ENCODE measurements at regions not wholly inside any gene's neighbourhood (a gene's known extent, or its start where the extent isn't known, plus 50 kb on each side); places are given as distances from the start of the nearest gene placed in this dataset.

- H3K27ac ChIP-seq, result no peak overlapping the region
- TF ChIP-seq, protein P1, sequence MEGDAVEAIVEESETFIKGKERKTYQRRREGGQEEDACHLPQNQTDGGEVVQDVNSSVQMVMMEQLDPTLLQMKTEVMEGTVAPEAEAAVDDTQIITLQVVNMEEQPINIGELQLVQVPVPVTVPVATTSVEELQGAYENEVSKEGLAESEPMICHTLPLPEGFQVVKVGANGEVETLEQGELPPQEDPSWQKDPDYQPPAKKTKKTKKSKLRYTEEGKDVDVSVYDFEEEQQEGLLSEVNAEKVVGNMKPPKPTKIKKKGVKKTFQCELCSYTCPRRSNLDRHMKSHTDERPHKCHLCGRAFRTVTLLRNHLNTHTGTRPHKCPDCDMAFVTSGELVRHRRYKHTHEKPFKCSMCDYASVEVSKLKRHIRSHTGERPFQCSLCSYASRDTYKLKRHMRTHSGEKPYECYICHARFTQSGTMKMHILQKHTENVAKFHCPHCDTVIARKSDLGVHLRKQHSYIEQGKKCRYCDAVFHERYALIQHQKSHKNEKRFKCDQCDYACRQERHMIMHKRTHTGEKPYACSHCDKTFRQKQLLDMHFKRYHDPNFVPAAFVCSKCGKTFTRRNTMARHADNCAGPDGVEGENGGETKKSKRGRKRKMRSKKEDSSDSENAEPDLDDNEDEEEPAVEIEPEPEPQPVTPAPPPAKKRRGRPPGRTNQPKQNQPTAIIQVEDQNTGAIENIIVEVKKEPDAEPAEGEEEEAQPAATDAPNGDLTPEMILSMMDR (IDR thresholded peaks at IDR 0.05), result no peak
- H3K4me3 ChIP-seq, result no peak overlapping the region
These were observed 326.2 kb downstream of the DUSP10 start for GRCh38 chr1:221415651-221416050.

DNA sequence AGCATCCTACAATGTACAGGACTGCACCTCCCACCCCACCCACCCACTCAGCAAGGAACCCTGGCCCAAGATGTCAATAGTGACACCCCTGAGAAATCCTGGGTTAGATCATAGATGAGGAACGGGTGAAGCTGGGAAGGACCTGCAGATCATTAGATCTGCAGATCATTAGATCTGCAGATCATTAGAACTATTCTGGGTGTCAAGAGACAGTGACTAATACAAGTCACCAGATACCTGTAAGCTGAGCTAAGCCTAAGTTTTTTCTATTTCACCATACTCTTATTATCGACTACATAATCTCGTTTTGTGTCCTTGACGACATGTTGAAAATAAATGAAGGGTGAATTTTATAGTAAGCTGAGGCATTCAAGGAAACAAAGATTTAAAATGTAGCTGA lies 325.7 kb downstream of the DUSP10 start:
- Histone ChIP-seq H3K36me3 (no peaks in the 10 kb centered on the region), H3K4me3 (no peak overlapping the region), H3K27ac (no peak overlapping the region), H3K4me1 (no peaks in the 10 kb centered on the region), H3K9me3 (no peaks in the 10 kb centered on the region), H3K27me3 (no peaks in the 10 kb centered on the region)
- TF ChIP-seq, protein P1 (IDR thresholded peaks at IDR 0.05), result no peak
- DNase-seq (ENCODE audit: low spot score), result no peak

More at GRCh38 chr1:221415651-221416050, 326.2 kb downstream of the DUSP10 start:
- H3K36me3 ChIP-seq, result no peaks in the 10 kb centered on the region
- no peaks in the 10 kb centered on the region for H3K9me3 ChIP-seq
- no peaks in the 10 kb centered on the region for H3K27me3 ChIP-seq
- DNase-seq (ENCODE audit: low spot score), result no peak
- no peaks in the 10 kb centered on the region for H3K4me1 ChIP-seq

GRCh38 chr1:221416723-221417122 lies 325.2 kb downstream of the DUSP10 start:
- Histone ChIP-seq H3K27me3 (no peaks in the 10 kb centered on the region), H3K9me3 (no peaks in the 10 kb centered on the region), H3K4me3 (no peak overlapping the region), H3K36me3 (no peaks in the 10 kb centered on the region), H3K4me1 (no peaks in the 10 kb centered on the region), H3K27ac (no peak overlapping the region)
- TF ChIP-seq, protein P1 (IDR thresholded peaks at IDR 0.05), result no peak
- DNase-seq (ENCODE audit: low spot score), result no peak

- H3K36me3 ChIP-seq, result no peaks in the 10 kb centered on the region
- no peaks in the 10 kb centered on the region for H3K9me3 ChIP-seq
- TF ChIP-seq, protein P1 (IDR thresholded peaks at IDR 0.05), result no peak
- no peak overlapping the region for H3K4me3 ChIP-seq
- no peaks in the 10 kb centered on the region for H3K27me3 ChIP-seq
- H3K4me1 ChIP-seq, result no peaks in the 10 kb centered on the region
- H3K27ac ChIP-seq, result no peak overlapping the region
- no peak for DNase-seq (ENCODE audit: low spot score)
These were observed 323.5 kb downstream of the DUSP10 start for GRCh38 chr1:221418346-221418745.

- no peaks in the 10 kb centered on the region for H3K27me3 ChIP-seq
- no peak overlapping the region for H3K27ac ChIP-seq
- no peak for DNase-seq (ENCODE audit: low spot score)
- H3K4me1 ChIP-seq, result no peaks in the 10 kb centered on the region
- no peak overlapping the region for H3K4me3 ChIP-seq
- no peaks in the 10 kb centered on the region for H3K36me3 ChIP-seq
- H3K9me3 ChIP-seq, result no peaks in the 10 kb centered on the region
- TF ChIP-seq, protein P1 (IDR thresholded peaks at IDR 0.05), result no peak
These were observed 322.3 kb downstream of the DUSP10 start for GRCh38 chr1:221419513-221420095.

DNA sequence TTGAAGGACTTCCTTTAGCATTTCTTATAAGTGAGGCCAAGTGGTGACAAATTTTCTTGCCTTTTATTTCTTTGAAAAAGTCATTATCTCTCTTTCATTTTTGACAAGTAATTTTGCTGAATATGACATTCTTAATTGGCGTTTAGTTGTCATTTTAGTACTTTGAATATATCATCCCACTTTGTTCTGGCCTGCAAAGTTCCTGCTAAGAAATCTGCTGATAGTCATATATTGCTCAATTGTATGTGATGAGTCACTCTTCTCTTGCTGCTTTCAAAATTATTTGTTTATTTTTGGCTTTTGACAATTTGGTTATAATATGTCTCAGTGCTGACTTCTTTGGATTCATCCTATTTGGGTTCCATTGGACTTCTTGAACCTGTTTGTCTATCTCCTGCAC lies 312.6 kb downstream of the DUSP10 start:
- peaks cover 0 to 20% of the 10 kb centered on the region in 2 donors for H3K9me3 ChIP-seq
- no peak for DNase-seq (ENCODE audit: low spot score)
- H3K36me3 ChIP-seq, result no peaks in the 10 kb centered on the region
- no peak overlapping the region for H3K27ac ChIP-seq
- TF ChIP-seq, protein P1 (IDR thresholded peaks at IDR 0.05), result no peak
- no peak overlapping the region for H3K4me3 ChIP-seq
- H3K4me1 ChIP-seq, result peaks cover 0 to 14% of the 10 kb centered on the region in 2 donors
- no peaks in the 10 kb centered on the region for H3K27me3 ChIP-seq
